HepG2 (cell line): ENCODE measurements at regions not wholly inside any gene's neighbourhood (a gene's known extent, or its start where the extent isn't known, plus 50 kb on each side); places are given as distances from the start of the nearest gene placed in this dataset.

ENCODE experiments used
- ATAC-seq: fragments of 200-7000 bp; cut with Tn5 transposase; 3 replicates; pipeline ENCODE4 v1.9.1; 2020; ENCODE audit warnings: mild to moderate bottlenecking, moderate library complexity
- BruUV-seq: library from RNA; stranded (reverse); fragments of 400-500 nt; replicated peaks from 2 replicates; lab custom pipeline; 2021; lab: Mats Ljungman, UMichigan
- CTCF ChIA-PET: fragments of 300-600 bp; formaldehyde crosslinking; extraction: SDS; loops from one replicate; lab custom pipeline; 2021; ENCODE audit warnings: low total read pairs, inconsistent platforms, low intra/inter-chr PET ratio; lab: Yijun Ruan, JAX
- POLR2A ChIA-PET: fragments of 350-600 bp; sonication (Branson Sonifier 250); formaldehyde crosslinking; loops from one replicate; lab custom pipeline; 2020; ENCODE audit warnings: antibody characterized with exemption, inconsistent platforms; lab: Yijun Ruan, JAX
- DNase-seq: peaks from one replicate; pipeline ENCODE4 v3.0.0-alpha.2; 2015; ENCODE audit warnings: low spot score
- FAIRE-seq: peaks from 3 replicates; lab custom pipeline; 2011; peaks lifted over from hg19 to GRCh38; lab: Jason Lieb, UNC
- H2AFZ ChIP-seq: one replicate; pipeline ENCODE4 v1.6.1; 2011; ENCODE audit warnings: low read length, inconsistent platforms
- H3K27ac ChIP-seq: fragments of 300-600 bp; 3 replicates; pipeline ENCODE4 v1.8.0; 2011; ENCODE audit warnings: mixed run types, mild to moderate bottlenecking, mixed read lengths, low read length, inconsistent platforms; ENCODE audit not compliant: insufficient read depth; ENCODE audit errors: extremely low read length
- H3K27me3 ChIP-seq, 2 experiments: fragments of 200-600 bp in 1 of 2; 2 replicates in 1 of 2; 3 replicates in 1 of 2; pipeline versions ENCODE4 v1.6.0 to v1.8.0; 2011; ENCODE audit warnings: low read length in 2 of 2, mild to moderate bottlenecking in 2 of 2, moderate library complexity in 2 of 2, inconsistent platforms in 1 of 2; ENCODE audit not compliant: insufficient read depth in 2 of 2, control insufficient read depth in 1 of 2
- H3K36me3 ChIP-seq, 2 experiments: fragments of 200-600 bp in 1 of 2; replicated peaks in 1 of 2; 2 replicates in 1 of 2; 3 replicates in 1 of 2; pipeline versions ENCODE4 v1.5.1 to v1.8.0; 2011; ENCODE audit warnings: low read length in 2 of 2, inconsistent platforms in 1 of 2; ENCODE audit not compliant: insufficient read depth in 2 of 2, control insufficient read depth in 1 of 2
- H3K4me1 ChIP-seq: 2 replicates; pipeline ENCODE4 v1.5.1; 2012; ENCODE audit warnings: low read length, inconsistent platforms; ENCODE audit not compliant: insufficient read depth
- H3K4me2 ChIP-seq: 2 replicates; pipeline ENCODE4 v1.6.0; 2011; ENCODE audit warnings: low read depth, low read length, inconsistent platforms
- H3K4me3 ChIP-seq, 3 experiments: fragments of 200-600 bp in 1 of 3; sonication (generic), shearing (Covaris generic) in 1 of 3; replicated peaks in 1 of 3; 2 replicates each; pipeline ENCODE4 v1.5.1; 2011 to 2016; ENCODE audit warnings: low read length in 3 of 3, inconsistent platforms in 2 of 3, low read depth in 2 of 3, mild to moderate bottlenecking in 2 of 3, control low read depth in 1 of 3, mixed read lengths in 1 of 3; ENCODE audit not compliant: insufficient read depth in 1 of 3
- H3K79me2 ChIP-seq: one replicate; pipeline ENCODE4 v1.6.1; 2011; ENCODE audit warnings: low read length, inconsistent platforms; ENCODE audit not compliant: insufficient read depth
- H3K9ac ChIP-seq: 2 replicates; pipeline ENCODE4 v1.6.0; 2011; ENCODE audit warnings: mild to moderate bottlenecking, low read depth, low read length, inconsistent platforms; ENCODE audit not compliant: insufficient read depth
- H3K9me3 ChIP-seq: 2 replicates; pipeline ENCODE4 v1.5.1; 2012; ENCODE audit warnings: mild to moderate bottlenecking, low read length
- H4K20me1 ChIP-seq: 2 replicates; pipeline ENCODE4 v1.6.0; 2011; ENCODE audit warnings: inconsistent platforms, mild to moderate bottlenecking, low read length, moderate library complexity; ENCODE audit not compliant: insufficient read depth
- CSRNP1 ChIP-seq: sonication (generic); formaldehyde crosslinking; IDR thresholded peaks from 2 replicates; pipeline ENCODE4 v1.8.1; 2023; ENCODE audit warnings: mild to moderate bottlenecking, missing genetic modification reagents
- HNRNPUL1 ChIP-seq: fragments of 200-400 bp; formaldehyde crosslinking; IDR thresholded peaks from 2 replicates; pipeline ENCODE4 v1.6.1; 2017; ENCODE audit warnings: low read depth, mild to moderate bottlenecking, low read length, moderate library complexity
- NCOR1 ChIP-seq: fragments of 200-600 bp; sonication (generic); IDR thresholded peaks from 2 replicates; pipeline ENCODE4 v1.7.0; 2017; ENCODE audit warnings: antibody characterized with exemption, low read length, borderline replicate concordance
- NR1H2 ChIP-seq: sonication (generic); formaldehyde crosslinking; IDR thresholded peaks from 2 replicates; pipeline ENCODE4 v1.8.1; 2022; ENCODE audit warnings: low read depth, missing genetic modification reagents, borderline replicate concordance
- PCBP1 ChIP-seq: fragments of 200-400 bp; formaldehyde crosslinking; IDR thresholded peaks from 2 replicates; pipeline ENCODE4 v1.6.1; 2017; ENCODE audit warnings: mild to moderate bottlenecking, low read depth, low read length, borderline replicate concordance
- RFX1 ChIP-seq: fragments of 450-650 bp; IDR thresholded peaks from 2 replicates; pipeline ENCODE4 v1.6.1; 2017
- RFX5 ChIP-seq: IDR thresholded peaks from 2 replicates; pipeline ENCODE4 v1.6.1; 2011; ENCODE audit warnings: low read depth, low read length, improper control_type of control experiment
- SPEN ChIP-seq: sonication (generic); formaldehyde crosslinking; IDR thresholded peaks from 2 replicates; pipeline ENCODE4 v1.5.1; 2020; ENCODE audit warnings: low read depth, mild to moderate bottlenecking, missing genetic modification reagents
- SRY ChIP-seq: sonication (generic); formaldehyde crosslinking; IDR thresholded peaks from 2 replicates; pipeline ENCODE4 v1.8.0; 2022; ENCODE audit warnings: mild to moderate bottlenecking, missing genetic modification reagents
- USF2 ChIP-seq, 2 experiments: sonication (generic) in 1 of 2; formaldehyde crosslinking in 1 of 2; IDR thresholded peaks; 2 replicates each; pipeline versions ENCODE4 v1.5.1 to v1.6.1; 2011 to 2020; ENCODE audit warnings: borderline replicate concordance in 1 of 2, low read depth in 1 of 2, low read length in 1 of 2, mild to moderate bottlenecking in 1 of 2, missing genetic modification reagents in 1 of 2, moderate library complexity in 1 of 2
- ZNF142 ChIP-seq: sonication (generic); formaldehyde crosslinking; IDR thresholded peaks from 2 replicates; pipeline ENCODE4 v1.4.0; 2020; ENCODE audit warnings: missing genetic modification reagents
- ZNF264 ChIP-seq: sonication (generic); formaldehyde crosslinking; IDR thresholded peaks from 2 replicates; pipeline ENCODE4 v1.4.0; 2020; ENCODE audit warnings: missing genetic modification reagents
- ZNF460 ChIP-seq: sonication (generic); formaldehyde crosslinking; IDR thresholded peaks from 2 replicates; pipeline ENCODE4 v1.5.1; 2020; ENCODE audit warnings: missing genetic modification reagents, mild to moderate bottlenecking, borderline replicate concordance
- ZNF615 ChIP-seq: sonication (generic); formaldehyde crosslinking; IDR thresholded peaks from 2 replicates; pipeline ENCODE4 v1.5.0; 2020; ENCODE audit warnings: mild to moderate bottlenecking, missing genetic modification reagents, borderline replicate concordance
- WGBS: methylation state at CpG from one replicate; pipeline ENCODE4 v1.1.6; 2017; ENCODE audit warnings: low lambda C conversion rate; 5-methylcytosine and 5-hydroxymethylcytosine counted together
- in situ Hi-C: cut with HindIII; loops from 2 replicates; pipeline ENCODE4 v1.10.0; 2017; ENCODE audit warnings: low pct_unique_long_range_greater_than_20kb; ENCODE audit not compliant: extremely low pct_ligation_motif_present
- intact Hi-C: fragments of 100-400 bp; cut with micrococcal nuclease; formaldehyde crosslinking; loops from one replicate; pipeline ENCODE4 v1.10.0; 2022; ENCODE audit not compliant: unreplicated experiment

- Histone ChIP-seq H3K9me3 (peaks cover 4% of the 10 kb centered on the region; the same call in 1 of the 2 replicates), H3K36me3 (no peaks in the 10 kb centered on the region), H3K4me3 (no peak overlapping the region), H2AFZ (no peak overlapping the region), H3K27ac (no peak overlapping the region), H3K4me2 (no peak overlapping the region), H3K9ac (no peak overlapping the region), H3K79me2 (no peaks in the 10 kb centered on the region), H3K27me3 (no peaks in the 10 kb centered on the region; a peak in 1 of 5 replicates), H3K4me1 (no peaks in the 10 kb centered on the region), H4K20me1 (no peaks in the 10 kb centered on the region)
- intact Hi-C loops = no loop called here
- ChIA-PET CTCF (no interaction called here), POLR2A (no interaction called here)
- DNase-seq (no peak), ATAC-seq (no peak), FAIRE-seq (no peak)
- 25% methylated on average over 10 of the region's 13 CpGs for WGBS
- BruUV-seq = no TSS peak
- in situ Hi-C loops = no loop called here
- TF ChIP-seq CSRNP1 (CRISPR knock-in tag) (no peak), SRY (no peak), RFX1 (no peak), ZNF142 (CRISPR knock-in tag) (no peak), ZNF264 (CRISPR knock-in tag) (no peak), USF2 (IDR thresholded peaks at IDR 0.05; ENCODE audit: low read depth, low read length) (no peak), USF2 (CRISPR knock-in tag; IDR thresholded peaks at IDR 0.05; ENCODE audit: borderline replicate concordance) (no peak), NCOR1 (no peak), ZNF460 (CRISPR knock-in tag) (no peak), PCBP1 (no peak), RFX5 (no peak), SPEN (no peak), NR1H2 (CRISPR knock-in tag) (no peak), ZNF615 (CRISPR knock-in tag) (no peak), HNRNPUL1 (no peak)
These were observed 256.7 kb downstream of the IRX1 start for GRCh38 chr5:3852161-3852916.
